ENCODE measurements at regions not wholly inside any gene's neighbourhood (a gene's known extent, or its start where the extent isn't known, plus 50 kb on each side); places are given as distances from the start of the nearest gene placed in this dataset.

GRCh38 chr5:165333623-165334022 is 1828.2 kb downstream of the MAT2B start:
- TF ChIP-seq TSHZ2 (CRISPR knock-in tag; IDR thresholded peaks at IDR 0.05): no peak
- TF ChIP-seq ISL1 (CRISPR knock-in tag; IDR thresholded peaks at IDR 0.05): no peak
- no peak for TF ChIP-seq ZNF8 (CRISPR knock-in tag; IDR thresholded peaks at IDR 0.05)
- no peak for TF ChIP-seq TCF4 (CRISPR knock-in tag; IDR thresholded peaks at IDR 0.05; ENCODE audit: borderline replicate concordance)
- no peak for TF ChIP-seq CREB5 (CRISPR knock-in tag; IDR thresholded peaks at IDR 0.05; ENCODE audit: low read depth)
- no peak for TF ChIP-seq ESRRG (CRISPR knock-in tag; IDR thresholded peaks at IDR 0.05)
- no peak for TF ChIP-seq OSR1 (CRISPR knock-in tag; IDR thresholded peaks at IDR 0.05)
- TF ChIP-seq ZC3H10 (CRISPR knock-in tag; IDR thresholded peaks at IDR 0.05): no peak
- no peak for TF ChIP-seq SNAI2 (CRISPR knock-in tag; IDR thresholded peaks at IDR 0.05)
- no peak for TF ChIP-seq PPARA (CRISPR knock-in tag; IDR thresholded peaks at IDR 0.05; ENCODE audit: borderline replicate concordance)
- TF ChIP-seq PATZ1 (CRISPR knock-in tag; IDR thresholded peaks at IDR 0.05; ENCODE audit: borderline replicate concordance): no peak
- no peak for TF ChIP-seq ARNTL (CRISPR knock-in tag; IDR thresholded peaks at IDR 0.05; ENCODE audit: borderline replicate concordance, low read depth)
- no peak for TF ChIP-seq ZFP30 (CRISPR knock-in tag; IDR thresholded peaks at IDR 0.05)
- no peak for TF ChIP-seq BACH2 (CRISPR knock-in tag; IDR thresholded peaks at IDR 0.05; ENCODE audit: borderline replicate concordance)
- TF ChIP-seq ZFP3 (CRISPR knock-in tag; IDR thresholded peaks at IDR 0.05): no peak
- no peak for TF ChIP-seq RARB (CRISPR knock-in tag; IDR thresholded peaks at IDR 0.05)
- ATAC-seq: no peak

GRCh38 chr5:165334201-165334600 is 1828.8 kb downstream of the MAT2B start:
- TF ChIP-seq RARB (CRISPR knock-in tag; IDR thresholded peaks at IDR 0.05): no peak
- no peak for TF ChIP-seq ESRRG (CRISPR knock-in tag; IDR thresholded peaks at IDR 0.05)
- no peak for TF ChIP-seq ZNF565 (CRISPR knock-in tag; conservative IDR thresholded peaks at IDR 0.05; ENCODE audit: low read depth)
- no peak for TF ChIP-seq PPARA (CRISPR knock-in tag; IDR thresholded peaks at IDR 0.05; ENCODE audit: borderline replicate concordance)
- no peak for TF ChIP-seq ARNTL (CRISPR knock-in tag; IDR thresholded peaks at IDR 0.05; ENCODE audit: borderline replicate concordance, low read depth)
- no peak for TF ChIP-seq ZFP3 (CRISPR knock-in tag; IDR thresholded peaks at IDR 0.05)
- TF ChIP-seq TSHZ2 (CRISPR knock-in tag; IDR thresholded peaks at IDR 0.05): no peak
- TF ChIP-seq GLIS3 (CRISPR knock-in tag; IDR thresholded peaks at IDR 0.05): no peak
- no peak for TF ChIP-seq TCF4 (CRISPR knock-in tag; IDR thresholded peaks at IDR 0.05; ENCODE audit: borderline replicate concordance)
- no peak for TF ChIP-seq PATZ1 (CRISPR knock-in tag; IDR thresholded peaks at IDR 0.05; ENCODE audit: borderline replicate concordance)
- ATAC-seq: no peak

GRCh38 chr5:165349735-165350134 is 1844.3 kb downstream of the MAT2B start:
- no peak for TF ChIP-seq OSR1 (CRISPR knock-in tag; IDR thresholded peaks at IDR 0.05)
- no peak for TF ChIP-seq ZFP30 (CRISPR knock-in tag; IDR thresholded peaks at IDR 0.05)
- no peak for TF ChIP-seq GLIS3 (CRISPR knock-in tag; IDR thresholded peaks at IDR 0.05)
- TF ChIP-seq CREB5 (CRISPR knock-in tag; IDR thresholded peaks at IDR 0.05; ENCODE audit: low read depth): no peak
- TF ChIP-seq TOX (CRISPR knock-in tag; IDR thresholded peaks at IDR 0.05; ENCODE audit: borderline replicate concordance): no peak
- no peak for TF ChIP-seq ZNF8 (CRISPR knock-in tag; IDR thresholded peaks at IDR 0.05)
- TF ChIP-seq ARNTL (CRISPR knock-in tag; IDR thresholded peaks at IDR 0.05; ENCODE audit: borderline replicate concordance, low read depth): no peak
- TF ChIP-seq ZFP3 (CRISPR knock-in tag; IDR thresholded peaks at IDR 0.05): no peak
- TF ChIP-seq PATZ1 (CRISPR knock-in tag; IDR thresholded peaks at IDR 0.05; ENCODE audit: borderline replicate concordance): no peak
- ATAC-seq: no peak

Data from SK-N-SH treated with all-trans-retinoic acid at 6 μM for 48 hours (cell line).